ENCODE measurements at regions not wholly inside any gene's neighbourhood (a gene's known extent, or its start where the extent isn't known, plus 50 kb on each side); places are given as distances from the start of the nearest gene placed in this dataset.

- H3K4me3 ChIP-seq (ENCODE audit: low read length in 3 of 3), result no peak overlapping the region
- H3K27ac ChIP-seq (ENCODE audit: low read depth in 2 of 2, low read length in 2 of 2), result no peak overlapping the region
- intact Hi-C loops (cut with DNase I), result no loop called here
- H3K36me3 ChIP-seq (ENCODE audit: control insufficient read depth in 2 of 3, insufficient read depth in 3 of 3, low read length in 3 of 3), result no peaks in the 10 kb centered on the region
- TF ChIP-seq CTCF (IDR thresholded peaks at IDR 0.05; ENCODE audit: borderline replicate concordance, extremely low read depth, insufficient read depth), result no peak
- DNase-seq (no peak), FAIRE-seq (no peak)
- no peak overlapping the region for H3K9ac ChIP-seq (ENCODE audit: low read length in 3 of 3)
- H3K9me3 ChIP-seq (ENCODE audit: control insufficient read depth in 2 of 3, insufficient read depth in 1 of 3, low read length in 3 of 3), result no peaks in the 10 kb centered on the region
- no peaks in the 10 kb centered on the region for H3K27me3 ChIP-seq (ENCODE audit: control insufficient read depth, insufficient read depth, low read length)
- no peaks in the 10 kb centered on the region for H3K4me1 ChIP-seq (ENCODE audit: control insufficient read depth in 2 of 3, insufficient read depth in 2 of 3, low read depth in 1 of 3, low read length in 3 of 3)
Observed at GRCh38 chr1:195328681-195329080, 1279.6 kb downstream of the KCNT2 start.

GRCh38 chr1:195328102-195328501 lies 1280.1 kb downstream of the KCNT2 start:
- Histone ChIP-seq H3K9ac (ENCODE audit: low read length in 3 of 3) (no peak overlapping the region), H3K27me3 (ENCODE audit: control insufficient read depth, insufficient read depth, low read length) (no peaks in the 10 kb centered on the region), H3K4me1 (ENCODE audit: control insufficient read depth in 2 of 3, insufficient read depth in 2 of 3, low read depth in 1 of 3, low read length in 3 of 3) (no peaks in the 10 kb centered on the region), H3K36me3 (ENCODE audit: control insufficient read depth in 2 of 3, insufficient read depth in 3 of 3, low read length in 3 of 3) (no peaks in the 10 kb centered on the region), H3K27ac (ENCODE audit: low read depth in 2 of 2, low read length in 2 of 2) (no peak overlapping the region), H3K4me3 (ENCODE audit: low read length in 3 of 3) (no peak overlapping the region), H3K9me3 (ENCODE audit: control insufficient read depth in 2 of 3, insufficient read depth in 1 of 3, low read length in 3 of 3) (no peaks in the 10 kb centered on the region)
- intact Hi-C loops (cut with DNase I), result no loop called here
- TF ChIP-seq CTCF (IDR thresholded peaks at IDR 0.05; ENCODE audit: borderline replicate concordance, extremely low read depth, insufficient read depth), result no peak
- FAIRE-seq (no peak), DNase-seq (no peak)

GRCh38 chr1:195327361-195327760 lies 1280.9 kb downstream of the KCNT2 start:
- Histone ChIP-seq H3K36me3 (ENCODE audit: control insufficient read depth in 2 of 3, insufficient read depth in 3 of 3, low read length in 3 of 3) (no peaks in the 10 kb centered on the region), H3K9me3 (ENCODE audit: control insufficient read depth in 2 of 3, insufficient read depth in 1 of 3, low read length in 3 of 3) (no peaks in the 10 kb centered on the region), H3K9ac (ENCODE audit: low read length in 3 of 3) (no peak overlapping the region), H3K4me3 (ENCODE audit: low read length in 3 of 3) (no peak overlapping the region), H3K27ac (ENCODE audit: low read depth in 2 of 2, low read length in 2 of 2) (no peak overlapping the region), H3K4me1 (ENCODE audit: control insufficient read depth in 2 of 3, insufficient read depth in 2 of 3, low read depth in 1 of 3, low read length in 3 of 3) (no peaks in the 10 kb centered on the region), H3K27me3 (ENCODE audit: control insufficient read depth, insufficient read depth, low read length) (no peaks in the 10 kb centered on the region)
- FAIRE-seq (no peak), DNase-seq (no peak)
- no peak for TF ChIP-seq CTCF (IDR thresholded peaks at IDR 0.05; ENCODE audit: borderline replicate concordance, extremely low read depth, insufficient read depth)
- intact Hi-C loops (cut with DNase I), result no loop called here

GRCh38 chr1:195326325-195326724 lies 1281.9 kb downstream of the KCNT2 start:
- Histone ChIP-seq H3K27me3 (ENCODE audit: control insufficient read depth, insufficient read depth, low read length) (no peaks in the 10 kb centered on the region), H3K27ac (ENCODE audit: low read depth in 2 of 2, low read length in 2 of 2) (no peak overlapping the region), H3K9me3 (ENCODE audit: control insufficient read depth in 2 of 3, insufficient read depth in 1 of 3, low read length in 3 of 3) (no peaks in the 10 kb centered on the region), H3K4me1 (ENCODE audit: control insufficient read depth in 2 of 3, insufficient read depth in 2 of 3, low read depth in 1 of 3, low read length in 3 of 3) (no peaks in the 10 kb centered on the region), H3K4me3 (ENCODE audit: low read length in 3 of 3) (no peak overlapping the region), H3K9ac (ENCODE audit: low read length in 3 of 3) (no peak overlapping the region), H3K36me3 (ENCODE audit: control insufficient read depth in 2 of 3, insufficient read depth in 3 of 3, low read length in 3 of 3) (no peaks in the 10 kb centered on the region)
- DNase-seq (no peak), FAIRE-seq (no peak)
- no peak for TF ChIP-seq CTCF (IDR thresholded peaks at IDR 0.05; ENCODE audit: borderline replicate concordance, extremely low read depth, insufficient read depth)
- intact Hi-C loops (cut with DNase I), result no loop called here

Data from kidney (tissue), 13 donors.